Activated CD8-positive, alpha-beta T cell treated with anti-CD3 and anti-CD28 coated beads for 36 hours (primary cell): ENCODE measurements at regions not wholly inside any gene's neighbourhood (a gene's known extent, or its start where the extent isn't known, plus 50 kb on each side); places are given as distances from the start of the nearest gene placed in this dataset.

ENCODE experiments used
- ATAC-seq: fragments of 200-7000 bp; cut with Tn5 transposase; one replicate; pipeline ENCODE4 v1.10.0; 2021; ENCODE audit warnings: mild to moderate bottlenecking, moderate library complexity
- CTCF ChIA-PET: fragments of 350-600 bp; sonication (Branson Sonifier 250); formaldehyde crosslinking; loops from one replicate; lab custom pipeline; 2021; ENCODE audit warnings: antibody characterized with exemption; lab: Charles Lee
- POLR2A ChIA-PET: fragments of 350-600 bp; sonication (Branson Sonifier 250); formaldehyde crosslinking; loops from one replicate; lab custom pipeline; 2021; ENCODE audit warnings: antibody characterized with exemption; lab: Charles Lee
- DNase-seq: peaks from one replicate; pipeline ENCODE4 v3.0.0-alpha.2; 2020
- H3K27ac Mint-ChIP-seq: one replicate; pipeline ENCODE4 v1.8.0; 2021; ENCODE audit warnings: mild to moderate bottlenecking, mixed read lengths
- H3K27me3 Mint-ChIP-seq: one replicate; pipeline ENCODE4 v1.8.0; 2021; ENCODE audit warnings: mixed read lengths
- H3K36me3 Mint-ChIP-seq: one replicate; pipeline ENCODE4 v1.8.0; 2021; ENCODE audit warnings: low read depth, mixed read lengths
- H3K4me1 Mint-ChIP-seq: one replicate; pipeline ENCODE4 v1.8.0; 2021; ENCODE audit warnings: low read depth, mixed read lengths
- H3K4me3 Mint-ChIP-seq: one replicate; pipeline ENCODE4 v1.8.0; 2021; ENCODE audit warnings: mild to moderate bottlenecking, moderate library complexity, mixed read lengths
- H3K9me3 Mint-ChIP-seq: one replicate; pipeline ENCODE4 v1.8.0; 2021; ENCODE audit warnings: mixed read lengths
- intact Hi-C: fragments of 100-400 bp; cut with micrococcal nuclease; formaldehyde crosslinking; loops from one replicate; pipeline ENCODE4 v1.10.0; 2022
- TF ChIP-seq, protein P1 (sequence below): fragments of 200-600 bp; IDR thresholded peaks from one replicate; pipeline ENCODE4 v1.8.0; 2022; ENCODE audit warnings: antibody characterized with exemption, mild to moderate bottlenecking

GRCh38 chr5:107169867-107170266, 500.9 kb downstream of the EFNA5 start:
- TF ChIP-seq, protein P1, sequence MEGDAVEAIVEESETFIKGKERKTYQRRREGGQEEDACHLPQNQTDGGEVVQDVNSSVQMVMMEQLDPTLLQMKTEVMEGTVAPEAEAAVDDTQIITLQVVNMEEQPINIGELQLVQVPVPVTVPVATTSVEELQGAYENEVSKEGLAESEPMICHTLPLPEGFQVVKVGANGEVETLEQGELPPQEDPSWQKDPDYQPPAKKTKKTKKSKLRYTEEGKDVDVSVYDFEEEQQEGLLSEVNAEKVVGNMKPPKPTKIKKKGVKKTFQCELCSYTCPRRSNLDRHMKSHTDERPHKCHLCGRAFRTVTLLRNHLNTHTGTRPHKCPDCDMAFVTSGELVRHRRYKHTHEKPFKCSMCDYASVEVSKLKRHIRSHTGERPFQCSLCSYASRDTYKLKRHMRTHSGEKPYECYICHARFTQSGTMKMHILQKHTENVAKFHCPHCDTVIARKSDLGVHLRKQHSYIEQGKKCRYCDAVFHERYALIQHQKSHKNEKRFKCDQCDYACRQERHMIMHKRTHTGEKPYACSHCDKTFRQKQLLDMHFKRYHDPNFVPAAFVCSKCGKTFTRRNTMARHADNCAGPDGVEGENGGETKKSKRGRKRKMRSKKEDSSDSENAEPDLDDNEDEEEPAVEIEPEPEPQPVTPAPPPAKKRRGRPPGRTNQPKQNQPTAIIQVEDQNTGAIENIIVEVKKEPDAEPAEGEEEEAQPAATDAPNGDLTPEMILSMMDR = no peak
- Mint-ChIP-seq H3K4me1 (no peaks in the 10 kb centered on the region), H3K36me3 (no peaks in the 10 kb centered on the region), H3K27ac (no peak overlapping the region), H3K27me3 (no peaks in the 10 kb centered on the region), H3K9me3 (peaks cover 14% of the 10 kb centered on the region), H3K4me3 (no peak overlapping the region)
- DNase-seq (no peak), ATAC-seq (no peak)
- intact Hi-C loops = no loop called here
- CTCF ChIA-PET = no interaction called here
- POLR2A ChIA-PET = no interaction called here

- no peaks in the 10 kb centered on the region for H3K27me3 Mint-ChIP-seq
- no peaks in the 10 kb centered on the region for H3K36me3 Mint-ChIP-seq
- TF ChIP-seq, protein P1 = no peak
- ChIA-PET CTCF (interaction anchor here (0.6 kb wide), 1 partner anchor 213 kb away, joined by 3 read pairs; no protein-coding TSS in a partner anchor), POLR2A (interaction anchor here (0.7 kb wide), 1 partner anchor 371 kb away, joined by 3 read pairs; no protein-coding TSS in a partner anchor)
- peaks cover 14% of the 10 kb centered on the region for H3K9me3 Mint-ChIP-seq
- intact Hi-C loops = no loop called here
- no peaks in the 10 kb centered on the region for H3K4me1 Mint-ChIP-seq
- no peak overlapping the region for H3K4me3 Mint-ChIP-seq
- H3K27ac Mint-ChIP-seq = no peak overlapping the region
- DNase-seq (no peak), ATAC-seq (no peak)
These were observed 501.6 kb downstream of the EFNA5 start for GRCh38 chr5:107168848-107169752.

GRCh38 chr5:107168086-107168485, 502.7 kb downstream of the EFNA5 start:
- POLR2A ChIA-PET = no interaction called here
- DNase-seq (no peak), ATAC-seq (no peak)
- Mint-ChIP-seq H3K36me3 (no peaks in the 10 kb centered on the region), H3K4me3 (no peak overlapping the region), H3K27ac (no peak overlapping the region), H3K27me3 (no peaks in the 10 kb centered on the region), H3K9me3 (peaks cover 14% of the 10 kb centered on the region), H3K4me1 (no peaks in the 10 kb centered on the region)
- TF ChIP-seq, protein P1 = no peak
- intact Hi-C loops = no loop called here
- CTCF ChIA-PET = no interaction called here

DNA sequence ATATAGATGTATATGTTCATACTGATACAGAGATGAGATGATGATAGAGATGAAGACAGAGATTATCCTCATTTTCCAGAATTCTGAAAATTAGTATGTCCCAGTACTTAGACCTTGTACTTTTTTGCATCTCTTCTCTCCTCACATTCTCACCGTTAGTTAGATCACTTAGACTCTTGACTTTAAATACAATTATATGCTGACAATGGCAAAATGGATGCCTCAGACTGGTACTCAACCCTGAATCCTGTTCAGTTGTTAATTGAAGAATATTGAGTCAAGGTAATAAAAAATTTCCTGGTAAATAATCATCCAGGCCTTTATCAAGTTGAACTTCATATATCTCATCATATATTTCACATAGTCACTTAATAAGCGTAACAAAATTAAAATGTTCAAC, 505.4 kb downstream of the EFNA5 start:
- H3K4me1 Mint-ChIP-seq = no peaks in the 10 kb centered on the region
- CTCF ChIA-PET = no interaction called here
- POLR2A ChIA-PET = no interaction called here
- no peak overlapping the region for H3K4me3 Mint-ChIP-seq
- intact Hi-C loops = no loop called here
- H3K9me3 Mint-ChIP-seq = peaks cover 5% of the 10 kb centered on the region
- TF ChIP-seq, protein P1 = no peak
- H3K27me3 Mint-ChIP-seq = no peaks in the 10 kb centered on the region
- no peak for DNase-seq
- no peak overlapping the region for H3K27ac Mint-ChIP-seq
- no peaks in the 10 kb centered on the region for H3K36me3 Mint-ChIP-seq
- no peak for ATAC-seq

- Mint-ChIP-seq H3K27ac (no peak overlapping the region), H3K4me3 (no peak overlapping the region), H3K27me3 (no peaks in the 10 kb centered on the region), H3K4me1 (no peaks in the 10 kb centered on the region), H3K36me3 (no peaks in the 10 kb centered on the region), H3K9me3 (peaks cover 3% of the 10 kb centered on the region)
- ChIA-PET CTCF (no interaction called here), POLR2A (no interaction called here)
- TF ChIP-seq, protein P1 = no peak
- DNase-seq = no peak
- ATAC-seq = no peak
- intact Hi-C loops = no loop called here
These were observed 512.9 kb downstream of the EFNA5 start for GRCh38 chr5:107157809-107158208.
